Testis (tissue), 2 donors: ENCODE measurements at regions not wholly inside any gene's neighbourhood (a gene's known extent, or its start where the extent isn't known, plus 50 kb on each side); places are given as distances from the start of the nearest gene placed in this dataset.

Experiments used
- DNase-seq: peaks from one replicate; pipeline ENCODE4 v3.0.0-alpha.2; 2019
- H3K27ac ChIP-seq, 2 donors: fragments of 200-600 bp; sonication (generic); one replicate each; pipeline ENCODE4 v1.5.1; 2019
- H3K27me3 ChIP-seq: fragments of 200-600 bp; sonication (generic); one replicate; pipeline ENCODE4 v1.5.1; 2019
- H3K36me3 ChIP-seq: fragments of 200-600 bp; sonication (generic); one replicate; pipeline ENCODE4 v1.5.1; 2017; ENCODE audit warnings: low read depth; ENCODE audit errors: missing control alignments
- H3K4me1 ChIP-seq: fragments of 200-600 bp; sonication (generic); one replicate; pipeline ENCODE4 v1.5.1; 2019
- H3K4me3 ChIP-seq, 2 donors: fragments of 200-600 bp; sonication (generic); one replicate each; pipeline ENCODE4 v1.5.1; 2017 to 2019
- H3K9me3 ChIP-seq: fragments of 200-600 bp; sonication (generic); one replicate; pipeline ENCODE4 v1.5.1; 2017
- POLR2A ChIP-seq: fragments of 450-650 bp; IDR thresholded peaks from one replicate; pipeline ENCODE4 v1.6.1; 2017; ENCODE audit warnings: antibody characterized with exemption, mild to moderate bottlenecking, moderate library complexity
- whole genome bisulfite sequencing, 2 donors: methylation state at CpG; one replicate each; pipeline ENCODE4 v1.1.5; 2018; 5-methylcytosine and 5-hydroxymethylcytosine counted together
- intact Hi-C: fragments of 100-400 bp; cut with DNase I; formaldehyde crosslinking; loops from one replicate; pipeline ENCODE4 v1.15.1; 2023; ENCODE audit warnings: low total_unique reads
- TF ChIP-seq, protein P1 (sequence below), 3 experiments: fragments of 450-650 bp in 2 of 3; fragments of 200-600 bp in 1 of 3; sonication (generic) in 1 of 3; IDR thresholded peaks; one replicate each; pipeline ENCODE4 v1.5.1; 2016 to 2019; ENCODE audit warnings: antibody characterized with exemption in 3 of 3, mild to moderate bottlenecking in 2 of 3, moderate library complexity in 1 of 3

DNA sequence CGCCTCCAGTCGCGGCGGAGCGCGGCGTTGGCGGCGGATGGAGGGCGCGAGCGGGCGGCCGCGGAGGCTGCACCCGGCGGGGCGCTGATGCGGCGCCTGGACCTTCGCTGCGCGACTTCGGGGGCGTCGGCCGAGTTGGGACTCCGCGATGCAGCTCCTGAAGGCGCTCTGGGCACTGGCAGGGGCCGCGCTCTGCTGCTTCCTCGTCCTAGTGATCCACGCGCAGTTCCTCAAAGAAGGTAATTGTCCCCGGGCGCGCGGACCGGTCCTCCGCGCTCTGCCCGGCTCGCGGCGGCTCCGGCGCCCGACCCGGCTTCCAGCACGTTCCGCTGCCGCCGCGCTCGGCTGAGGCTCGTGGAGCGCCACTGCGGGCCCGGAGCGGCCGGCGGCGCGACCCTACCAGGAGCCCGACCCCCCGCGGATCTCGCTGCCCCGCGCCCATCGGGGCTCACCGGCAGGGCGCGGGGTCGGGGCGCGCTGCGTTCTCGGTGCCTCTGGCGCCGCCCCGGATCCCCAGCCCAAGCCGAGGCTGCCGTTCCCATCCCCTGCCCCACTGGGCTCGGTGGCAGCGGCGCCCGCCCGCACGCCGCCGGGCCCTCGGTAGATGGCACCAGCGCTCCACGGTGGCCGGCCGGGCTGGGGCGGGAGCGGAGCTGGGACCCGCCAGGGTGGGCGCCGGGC, 1251.2 kb downstream of the BRD1 start:
- H3K27ac ChIP-seq, result peak overlapping the region in 1 of 2 donors; percentile 36
- H3K36me3 ChIP-seq, result no peaks in the 10 kb centered on the region
- H3K9me3 ChIP-seq, result no peaks in the 10 kb centered on the region
- TF ChIP-seq, protein P1, sequence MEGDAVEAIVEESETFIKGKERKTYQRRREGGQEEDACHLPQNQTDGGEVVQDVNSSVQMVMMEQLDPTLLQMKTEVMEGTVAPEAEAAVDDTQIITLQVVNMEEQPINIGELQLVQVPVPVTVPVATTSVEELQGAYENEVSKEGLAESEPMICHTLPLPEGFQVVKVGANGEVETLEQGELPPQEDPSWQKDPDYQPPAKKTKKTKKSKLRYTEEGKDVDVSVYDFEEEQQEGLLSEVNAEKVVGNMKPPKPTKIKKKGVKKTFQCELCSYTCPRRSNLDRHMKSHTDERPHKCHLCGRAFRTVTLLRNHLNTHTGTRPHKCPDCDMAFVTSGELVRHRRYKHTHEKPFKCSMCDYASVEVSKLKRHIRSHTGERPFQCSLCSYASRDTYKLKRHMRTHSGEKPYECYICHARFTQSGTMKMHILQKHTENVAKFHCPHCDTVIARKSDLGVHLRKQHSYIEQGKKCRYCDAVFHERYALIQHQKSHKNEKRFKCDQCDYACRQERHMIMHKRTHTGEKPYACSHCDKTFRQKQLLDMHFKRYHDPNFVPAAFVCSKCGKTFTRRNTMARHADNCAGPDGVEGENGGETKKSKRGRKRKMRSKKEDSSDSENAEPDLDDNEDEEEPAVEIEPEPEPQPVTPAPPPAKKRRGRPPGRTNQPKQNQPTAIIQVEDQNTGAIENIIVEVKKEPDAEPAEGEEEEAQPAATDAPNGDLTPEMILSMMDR (IDR thresholded peaks at IDR 0.05), result peak in 2 of 3 experiments; percentile 10 to 34
- no peak for TF ChIP-seq POLR2A
- intact Hi-C loops, result no loop called here
- no peak for DNase-seq
- H3K27me3 ChIP-seq, result no peaks in the 10 kb centered on the region
- peak overlapping the region; percentile 20 to 29 for H3K4me3 ChIP-seq
- WGBS, 2 donors, result 0 to 1% methylated on average over 13 to 84 of the region's 103 CpGs
- no peaks in the 10 kb centered on the region for H3K4me1 ChIP-seq

DNA sequence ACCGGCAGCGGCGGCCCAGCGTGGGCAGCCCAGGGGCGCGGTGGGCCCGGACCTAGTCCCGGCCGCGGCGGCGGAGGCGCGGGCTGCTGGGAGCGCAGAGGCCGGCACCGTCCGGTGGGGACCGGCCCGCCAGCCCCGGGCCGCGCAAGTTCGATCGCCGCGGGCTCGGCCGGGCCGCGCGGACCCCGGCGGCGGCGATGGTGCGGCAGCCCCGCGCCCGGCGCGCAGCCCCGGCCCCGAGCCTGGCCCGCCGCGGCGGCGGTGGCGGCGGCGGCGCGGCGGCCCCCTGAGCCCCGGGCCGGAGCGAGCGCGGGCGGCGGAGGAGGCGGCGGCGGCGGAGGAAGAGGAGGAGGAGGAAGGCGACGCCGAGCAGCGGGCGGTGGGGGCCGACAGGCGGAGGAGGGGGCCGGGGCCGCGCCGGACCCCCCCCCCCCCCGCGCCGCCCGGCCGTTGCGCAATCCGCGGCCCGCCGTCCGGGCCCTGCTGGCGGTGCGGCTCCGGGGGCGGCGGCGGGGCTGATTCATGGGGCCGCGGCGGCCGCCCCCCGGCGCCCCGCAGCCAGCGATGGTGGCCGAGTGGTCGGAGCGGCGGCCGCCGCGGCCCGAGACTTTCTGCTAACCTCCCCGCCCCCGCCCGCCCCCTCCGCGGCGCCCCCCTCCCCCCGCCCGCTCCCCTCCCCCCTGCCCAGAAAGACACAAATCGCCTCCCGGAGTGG, 1251.9 kb downstream of the BRD1 start:
- intact Hi-C loops, result no loop called here

DNA sequence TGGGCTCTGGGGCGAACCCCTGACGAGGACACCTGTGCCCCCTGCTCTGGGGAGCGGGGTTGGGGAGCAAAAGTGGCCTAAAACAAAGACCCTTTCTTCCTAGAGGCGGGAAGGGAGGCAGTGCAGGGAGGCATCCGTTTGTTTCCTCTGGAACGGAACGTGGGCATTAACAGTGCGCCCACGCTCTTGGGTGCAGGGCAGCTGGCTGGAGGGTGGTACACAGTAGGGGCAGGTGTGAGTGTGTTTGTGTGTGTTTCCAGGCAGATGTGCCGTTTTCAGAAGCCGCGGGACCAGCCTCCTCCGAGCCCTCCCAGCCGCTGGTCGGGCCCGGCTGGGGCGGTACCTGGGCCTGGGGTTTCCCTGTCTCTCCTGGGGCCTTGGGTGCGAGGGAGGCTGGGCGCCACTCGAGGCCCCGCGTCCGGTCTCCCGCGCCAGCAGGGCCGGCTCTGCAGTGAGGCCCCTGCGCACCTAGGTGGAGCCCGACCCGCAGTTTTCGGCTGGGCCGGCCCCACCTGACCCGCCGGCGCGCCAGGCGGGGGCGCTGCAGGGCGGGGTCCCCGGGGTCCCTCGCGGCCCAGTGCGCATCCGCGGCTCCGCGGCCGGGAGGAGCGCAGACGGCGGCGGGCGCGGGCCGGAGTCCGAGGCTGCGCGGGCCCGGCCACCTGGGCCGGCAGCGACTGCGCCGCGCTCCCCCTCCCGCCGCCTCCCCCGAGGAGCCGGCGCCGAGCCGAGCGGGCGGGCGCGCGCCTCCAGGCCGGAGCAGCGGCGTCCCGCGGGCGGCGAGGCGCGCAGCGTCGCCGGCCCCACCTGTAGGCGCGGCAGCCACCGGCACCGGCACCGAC, 1252.7 kb downstream of the BRD1 start:
- no peak for TF ChIP-seq POLR2A
- TF ChIP-seq, protein P1 (IDR thresholded peaks at IDR 0.05), result peak; percentile 43 to 64 (median 52)
- Histone ChIP-seq H3K4me1 (no peaks in the 10 kb centered on the region), H3K27me3 (no peaks in the 10 kb centered on the region), H3K9me3 (no peaks in the 10 kb centered on the region), H3K27ac (peak overlapping the region in 1 of 2 donors; percentile 36), H3K4me3 (peak overlapping the region in 1 of 2 donors; percentile 34), H3K36me3 (no peaks in the 10 kb centered on the region)
- peak; percentile 62 for DNase-seq
- intact Hi-C loops, result no loop called here
- 8 to 29% methylated on average over 16 to 70 of the region's 92 CpGs for WGBS, 2 donors

More for the DNA sequence above, 1251.9 kb downstream of the BRD1 start:
- peak overlapping the region in 1 of 2 donors; percentile 29 for H3K4me3 ChIP-seq
- WGBS, 2 donors, result 0% methylated on average over 8 to 28 of the region's 120 CpGs
- H3K4me1 ChIP-seq, result no peaks in the 10 kb centered on the region
- H3K36me3 ChIP-seq, result no peaks in the 10 kb centered on the region
- peak overlapping the region in 1 of 2 donors; percentile 36 for H3K27ac ChIP-seq
- DNase-seq, result no peak
- H3K9me3 ChIP-seq, result no peaks in the 10 kb centered on the region
- TF ChIP-seq, protein P1 (IDR thresholded peaks at IDR 0.05), result no peak
- TF ChIP-seq POLR2A, result no peak
- no peaks in the 10 kb centered on the region for H3K27me3 ChIP-seq

DNA sequence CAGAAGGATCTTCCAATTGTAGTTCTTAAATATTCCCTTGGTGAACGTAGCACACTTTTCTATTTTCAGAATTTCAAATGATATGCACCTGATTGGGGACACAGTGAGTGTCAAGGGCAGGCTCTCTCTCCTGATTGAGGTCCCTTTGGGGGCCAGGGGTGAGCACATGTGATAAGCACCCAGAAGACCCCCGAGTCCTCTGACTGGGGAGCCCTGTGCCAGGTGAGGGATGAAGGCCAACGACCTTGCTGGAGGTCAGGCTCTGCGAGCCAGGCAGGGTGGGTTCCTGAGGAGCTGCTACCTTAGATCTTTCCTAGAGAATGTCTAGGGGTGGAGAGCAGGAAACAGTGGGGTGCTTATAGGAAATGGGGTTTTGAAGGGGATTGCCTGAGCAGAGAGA, 1253.9 kb downstream of the BRD1 start:
- no peak for TF ChIP-seq POLR2A
- TF ChIP-seq, protein P1 (IDR thresholded peaks at IDR 0.05), result no peak
- no peaks in the 10 kb centered on the region for H3K27me3 ChIP-seq
- H3K9me3 ChIP-seq, result no peaks in the 10 kb centered on the region
- no peak for DNase-seq
- intact Hi-C loops, result no loop called here
- H3K27ac ChIP-seq, result no peak overlapping the region
- no peaks in the 10 kb centered on the region for H3K36me3 ChIP-seq
- H3K4me1 ChIP-seq, result no peaks in the 10 kb centered on the region
- WGBS, 2 donors, result 80 to 86% methylated on average over 4 of the region's 4 CpGs
- no peak overlapping the region for H3K4me3 ChIP-seq
